HEK293 (cell line): ENCODE measurements at regions not wholly inside any gene's neighbourhood (a gene's known extent, or its start where the extent isn't known, plus 50 kb on each side); places are given as distances from the start of the nearest gene placed in this dataset.

Source experiments
- CTCF ChIP-seq: fragments of 450-650 bp; formaldehyde crosslinking; IDR thresholded peaks from 2 replicates; pipeline ENCODE4 v1.5.1; 2016; ENCODE audit warnings: missing biosample characterization, missing genetic modification characterization
- EGR2 ChIP-seq: fragments of 450-650 bp; formaldehyde crosslinking; IDR thresholded peaks from 2 replicates; pipeline ENCODE4 v1.5.1; 2016; ENCODE audit warnings: low read depth, missing biosample characterization, missing genetic modification characterization
- KLF16 ChIP-seq: fragments of 450-650 bp; formaldehyde crosslinking; IDR thresholded peaks from 2 replicates; pipeline ENCODE4 v1.5.1; 2017; ENCODE audit warnings: missing biosample characterization, missing genetic modification characterization
- RBAK ChIP-seq: fragments of 450-650 bp; formaldehyde crosslinking; IDR thresholded peaks from 2 replicates; pipeline ENCODE4 v1.5.1; 2016; ENCODE audit warnings: missing biosample characterization, missing genetic modification characterization
- ZNF274 ChIP-seq, 2 experiments: fragments of 200-500 bp in 1 of 2; fragments of 450-650 bp in 1 of 2; sonication (Bioruptor generic) in 1 of 2; formaldehyde crosslinking in 1 of 2; IDR thresholded peaks; 2 replicates each; pipeline versions ENCODE4 v1.5.1 to v1.6.1; 2014 to 2016; ENCODE audit warnings: borderline replicate concordance in 1 of 2, inconsistent platforms in 1 of 2, low read length in 1 of 2, missing biosample characterization in 1 of 2, missing genetic modification characterization in 1 of 2
- ZNF433 ChIP-seq: fragments of 450-650 bp; formaldehyde crosslinking; IDR thresholded peaks from 2 replicates; pipeline ENCODE4 v1.5.1; 2016; ENCODE audit warnings: missing biosample characterization, missing genetic modification characterization, low read depth
- ZSCAN18 ChIP-seq: fragments of 450-650 bp; formaldehyde crosslinking; IDR thresholded peaks from 2 replicates; pipeline ENCODE4 v1.5.1; 2016; ENCODE audit warnings: missing biosample characterization, missing genetic modification characterization

- no peak for TF ChIP-seq CTCF (tag by site-specific recombination)
- TF ChIP-seq ZNF274 (IDR thresholded peaks at IDR 0.05; ENCODE audit: low read length) = no peak
- TF ChIP-seq ZNF274 (tag by site-specific recombination; IDR thresholded peaks at IDR 0.05; ENCODE audit: borderline replicate concordance) = no peak
- no peak for TF ChIP-seq RBAK (tag by site-specific recombination)
- no peak for TF ChIP-seq KLF16 (tag by site-specific recombination)
- no peak for TF ChIP-seq ZSCAN18 (tag by site-specific recombination)
- TF ChIP-seq ZNF433 (tag by site-specific recombination) = no peak
- no peak for TF ChIP-seq EGR2
Observed at GRCh38 chr22:27139935-27140511, 482.6 kb downstream of the MIAT start.
